ENCODE measurements at regions not wholly inside any gene's neighbourhood (a gene's known extent, or its start where the extent isn't known, plus 50 kb on each side); places are given as distances from the start of the nearest gene placed in this dataset.
A peak's percentile ranks its signal among the peaks of the same experiment; 100 is the strongest.

DNA sequence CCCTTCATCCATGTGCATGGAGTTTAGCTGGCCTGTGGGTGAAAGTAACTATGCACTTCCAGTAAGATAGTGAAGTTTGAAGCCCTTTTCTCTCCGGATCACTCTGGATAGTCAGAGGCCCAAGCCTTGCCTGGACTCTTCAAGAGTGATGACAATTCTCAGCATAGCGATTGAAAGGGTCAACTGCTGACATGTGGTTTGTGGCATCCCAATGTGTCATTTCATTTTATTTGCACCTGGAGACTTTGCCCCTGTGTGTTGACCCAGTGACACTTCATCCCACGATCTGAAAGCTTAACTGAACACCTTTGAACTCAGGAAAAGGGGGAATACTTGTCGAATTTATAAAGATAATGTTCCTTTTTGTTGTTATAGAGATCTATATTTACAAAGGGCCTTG, 711.9 kb upstream of the TMEM132C start:
- Histone ChIP-seq H3K4me1 (ENCODE audit: insufficient read depth) (peaks cover 33% of the 10 kb centered on the region), H3K27ac (no peak overlapping the region), H2AFZ (no peak overlapping the region), H3K9me2 (ENCODE audit: insufficient read depth) (no peaks in the 10 kb centered on the region), H3K27me3 (replicated peaks; ENCODE audit: insufficient read depth) (no peaks in the 10 kb centered on the region), H3K36me3 (ENCODE audit: low read depth) (no peaks in the 10 kb centered on the region), H4K20me1 (ENCODE audit: insufficient read depth) (no peaks in the 10 kb centered on the region), H3K4me3 (no peak overlapping the region), H3K9ac (no peak overlapping the region), H3K9me3 (ENCODE audit: low read depth) (no peaks in the 10 kb centered on the region), H3K4me2 (ENCODE audit: unreplicated experiment) (no peak overlapping the region), H3K79me2 (ENCODE audit: insufficient read depth) (no peaks in the 10 kb centered on the region), H3F3A (ENCODE audit: insufficient read depth) (peaks cover 24% of the 10 kb centered on the region)
- no peak for TF ChIP-seq EZH2phosphoT487 (IDR thresholded peaks at IDR 0.05; ENCODE audit: insufficient read depth, low read depth)
- no peak for DNase-seq
- 81 to 85% methylated on average over 4 of the region's 4 CpGs for WGBS, 2 experiments (ENCODE audit: low coverage in 1 of 2, low lambda C conversion rate in 2 of 2, missing lambda C conversion rate in 2 of 2)
- in situ Hi-C loops (cut with MboI), result no loop called here

DNA sequence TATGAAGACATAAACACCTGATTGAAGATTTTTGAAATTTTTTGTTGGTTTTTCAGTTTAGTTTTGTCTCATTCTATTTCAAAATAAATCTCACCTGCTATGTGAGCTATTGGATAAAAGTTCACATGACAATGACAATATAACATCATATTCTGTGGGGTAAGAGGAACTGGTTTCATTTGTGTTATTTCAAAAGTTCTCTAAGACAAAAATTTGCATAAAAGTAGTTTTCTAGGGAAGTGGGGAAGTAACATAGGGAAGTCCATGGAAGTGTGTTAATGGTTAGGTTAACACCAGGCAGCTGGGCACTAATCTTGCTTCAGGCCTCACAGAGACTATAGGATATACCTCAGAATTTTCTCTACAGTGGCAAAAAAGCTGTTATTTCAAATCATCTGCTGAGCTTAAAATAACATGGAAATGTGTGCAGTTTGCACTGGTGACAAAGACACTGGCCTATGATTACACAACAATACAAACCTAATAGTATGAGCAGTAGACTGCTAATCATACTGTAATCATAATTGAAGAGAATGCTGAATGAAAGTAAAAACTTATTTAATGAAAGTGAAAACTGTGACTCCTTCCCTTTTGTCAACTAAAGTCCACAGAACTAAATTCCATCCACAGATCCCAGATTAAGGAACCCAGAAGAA, 710.6 kb upstream of the TMEM132C start:
- Histone ChIP-seq H2AFZ (no peak overlapping the region), H3K4me1 (ENCODE audit: insufficient read depth) (peaks cover 24% of the 10 kb centered on the region), H3K27ac (no peak overlapping the region), H4K20me1 (ENCODE audit: insufficient read depth) (no peaks in the 10 kb centered on the region), H3F3A (ENCODE audit: insufficient read depth) (peaks cover 11% of the 10 kb centered on the region), H3K9me2 (ENCODE audit: insufficient read depth) (no peaks in the 10 kb centered on the region), H3K4me3 (no peak overlapping the region), H3K9me3 (ENCODE audit: low read depth) (no peaks in the 10 kb centered on the region), H3K79me2 (ENCODE audit: insufficient read depth) (no peaks in the 10 kb centered on the region), H3K9ac (no peak overlapping the region), H3K27me3 (replicated peaks; ENCODE audit: insufficient read depth) (no peaks in the 10 kb centered on the region), H3K4me2 (ENCODE audit: unreplicated experiment) (no peak overlapping the region), H3K36me3 (ENCODE audit: low read depth) (no peaks in the 10 kb centered on the region)
- DNase-seq, result peak; percentile 41
- TF ChIP-seq EZH2phosphoT487 (IDR thresholded peaks at IDR 0.05; ENCODE audit: insufficient read depth, low read depth) (no peak), EZH2 (IDR thresholded peaks at IDR 0.05; ENCODE audit: insufficient read depth, poor library complexity, severe bottlenecking) (no peak)
- in situ Hi-C loops (cut with MboI), result no loop called here

DNA sequence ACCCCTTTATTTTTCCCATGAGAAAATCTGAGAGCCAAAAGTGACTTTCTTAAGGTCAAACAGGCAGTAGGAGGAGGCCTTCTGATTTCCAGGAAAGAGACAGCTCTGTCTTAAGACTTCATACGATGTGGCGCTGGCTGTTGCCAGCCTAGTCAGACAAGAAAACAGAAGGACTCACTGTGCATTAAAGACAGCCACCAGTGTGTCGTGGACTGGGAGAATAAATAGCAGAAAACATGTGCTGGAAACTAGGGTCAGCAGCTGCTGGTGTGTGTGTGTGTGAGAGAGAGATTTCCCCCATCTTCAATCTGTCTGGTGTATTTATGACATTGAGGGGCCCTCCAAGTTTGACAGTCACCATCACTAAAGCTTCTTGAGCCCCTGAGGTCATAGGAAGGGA, 708.6 kb upstream of the TMEM132C start:
- Histone ChIP-seq H3K27ac (no peak overlapping the region), H3K9me2 (ENCODE audit: insufficient read depth) (no peaks in the 10 kb centered on the region), H3K27me3 (replicated peaks; ENCODE audit: insufficient read depth) (no peaks in the 10 kb centered on the region), H3K9me3 (ENCODE audit: low read depth) (no peaks in the 10 kb centered on the region), H3K9ac (no peak overlapping the region), H3K79me2 (ENCODE audit: insufficient read depth) (no peaks in the 10 kb centered on the region), H2AFZ (no peak overlapping the region), H3K4me1 (ENCODE audit: insufficient read depth) (peaks cover 24% of the 10 kb centered on the region), H4K20me1 (ENCODE audit: insufficient read depth) (no peaks in the 10 kb centered on the region), H3F3A (ENCODE audit: insufficient read depth) (peaks cover 11% of the 10 kb centered on the region; the same call in 1 of the 2 replicates), H3K4me2 (ENCODE audit: unreplicated experiment) (no peak overlapping the region), H3K4me3 (no peak overlapping the region), H3K36me3 (ENCODE audit: low read depth) (no peaks in the 10 kb centered on the region)
- TF ChIP-seq EZH2phosphoT487 (IDR thresholded peaks at IDR 0.05; ENCODE audit: insufficient read depth, low read depth) (no peak), EZH2 (IDR thresholded peaks at IDR 0.05; ENCODE audit: insufficient read depth, poor library complexity, severe bottlenecking) (no peak)
- DNase-seq, result no peak
- in situ Hi-C loops (cut with MboI), result no loop called here
- 83 to 92% methylated on average over 3 of the region's 3 CpGs for WGBS, 2 experiments (ENCODE audit: low coverage in 1 of 2, low lambda C conversion rate in 2 of 2, missing lambda C conversion rate in 2 of 2)

DNA sequence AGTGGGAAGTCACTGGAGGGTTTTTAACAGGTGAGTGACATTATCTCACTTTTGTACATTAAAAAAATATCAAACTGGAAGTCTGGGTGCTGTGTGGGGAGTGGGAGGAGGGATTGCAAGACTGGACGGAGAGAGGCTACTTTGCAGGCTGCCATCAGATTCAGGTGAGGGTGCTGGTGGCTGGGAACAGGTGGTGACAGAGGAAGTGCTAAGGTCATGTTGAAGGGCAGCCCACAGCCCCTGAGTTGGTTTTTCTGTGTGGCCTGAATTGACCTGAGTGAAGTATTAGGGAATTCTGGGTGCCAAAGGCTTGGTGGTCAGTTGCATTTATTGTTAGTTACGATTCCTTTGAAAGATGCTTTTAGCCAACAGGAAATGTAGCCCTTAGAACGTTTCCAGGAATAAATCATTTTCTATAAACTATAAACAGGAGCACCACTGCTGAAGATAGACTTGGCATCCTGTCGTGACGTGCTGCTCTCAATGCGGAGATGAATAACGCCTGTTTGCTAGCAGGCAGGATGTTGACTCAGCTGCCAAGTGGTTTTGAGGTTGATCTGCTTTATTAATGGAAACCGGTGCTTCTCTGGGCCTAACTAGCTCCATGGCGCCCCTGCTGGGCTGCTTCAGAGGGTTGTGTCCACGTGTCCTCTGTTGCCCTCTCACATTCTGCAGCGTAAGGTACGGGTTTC, 707.5 kb upstream of the TMEM132C start:
- H3K4me1 ChIP-seq (ENCODE audit: insufficient read depth), result peaks cover 24% of the 10 kb centered on the region
- peak overlapping the region; percentile 34 for H3K4me2 ChIP-seq (ENCODE audit: unreplicated experiment)
- no peak overlapping the region for H3K4me3 ChIP-seq
- peaks cover 11% of the 10 kb centered on the region; the same call in 1 of the 2 replicates for H3F3A ChIP-seq (ENCODE audit: insufficient read depth)
- 13 to 17% methylated on average over 12 of the region's 12 CpGs for WGBS, 2 experiments (ENCODE audit: low coverage in 1 of 2, low lambda C conversion rate in 2 of 2, missing lambda C conversion rate in 2 of 2)
- DNase-seq, result peak; percentile 97
- H4K20me1 ChIP-seq (ENCODE audit: insufficient read depth), result no peaks in the 10 kb centered on the region
- no peaks in the 10 kb centered on the region for H3K27me3 ChIP-seq (replicated peaks; ENCODE audit: insufficient read depth)
- no peak overlapping the region for H3K9ac ChIP-seq
- H3K79me2 ChIP-seq (ENCODE audit: insufficient read depth), result no peaks in the 10 kb centered on the region
- no peak for TF ChIP-seq EZH2 (IDR thresholded peaks at IDR 0.05; ENCODE audit: insufficient read depth, poor library complexity, severe bottlenecking)
- TF ChIP-seq EZH2phosphoT487 (IDR thresholded peaks at IDR 0.05; ENCODE audit: insufficient read depth, low read depth), result 0 out of 2 replicates have a peak, but pooled peaks have one; percentile 77
- H3K9me3 ChIP-seq (ENCODE audit: low read depth), result no peaks in the 10 kb centered on the region
- in situ Hi-C loops (cut with MboI), result no loop called here
- no peaks in the 10 kb centered on the region for H3K9me2 ChIP-seq (ENCODE audit: insufficient read depth)
- no peaks in the 10 kb centered on the region for H3K36me3 ChIP-seq (ENCODE audit: low read depth)
- peak overlapping the region; percentile 45 for H3K27ac ChIP-seq
- peak overlapping the region; percentile 39 for H2AFZ ChIP-seq

All from GM23248 (cell line).